Omental fat pad (tissue), 3 donors: ENCODE measurements at regions not wholly inside any gene's neighbourhood (a gene's known extent, or its start where the extent isn't known, plus 50 kb on each side); places are given as distances from the start of the nearest gene placed in this dataset.

Experiments
- ATAC-seq: fragments of 150-250 bp; one replicate; pipeline ENCODE4 v1.9.1; 2016; ENCODE audit warnings: mild to moderate bottlenecking, moderate library complexity; ENCODE audit not compliant: low FRiP score
- DNase-seq: peaks from one replicate; pipeline ENCODE4 v3.0.0-alpha.2; 2019; ENCODE audit warnings: low spot score
- CTCF ChIP-seq, 3 donors: fragments of 450-650 bp; IDR thresholded peaks; one replicate each; pipeline ENCODE4 v1.5.1; 2016 to 2017; ENCODE audit warnings: antibody characterized with exemption in 3 of 3, mild to moderate bottlenecking in 3 of 3, moderate library complexity in 2 of 3

GRCh38 chr2:60051991-60052390, 501.5 kb downstream of the BCL11A start:
- DNase-seq (no peak), ATAC-seq (no peak)
- TF ChIP-seq CTCF (IDR thresholded peaks at IDR 0.05), result no peak

GRCh38 chr2:60047944-60048525, 505.4 kb downstream of the BCL11A start:
- ATAC-seq (no peak), DNase-seq (no peak)
- TF ChIP-seq CTCF (IDR thresholded peaks at IDR 0.05), result no peak

- no peak for ATAC-seq
- TF ChIP-seq CTCF (IDR thresholded peaks at IDR 0.05), result no peak
- DNase-seq, result no peak
Measured at GRCh38 chr2:60047347-60047746, 506.1 kb downstream of the BCL11A start.

- ATAC-seq (no peak), DNase-seq (no peak)
- TF ChIP-seq CTCF (IDR thresholded peaks at IDR 0.05), result no peak
Measured at GRCh38 chr2:60046529-60046928, 506.9 kb downstream of the BCL11A start.

GRCh38 chr2:60045456-60045855, 508.0 kb downstream of the BCL11A start:
- DNase-seq (no peak), ATAC-seq (no peak)
- no peak for TF ChIP-seq CTCF (IDR thresholded peaks at IDR 0.05)

- no peak for TF ChIP-seq CTCF (IDR thresholded peaks at IDR 0.05)
- DNase-seq, result no peak
- no peak for ATAC-seq
Measured at GRCh38 chr2:60044484-60044883, 509.0 kb downstream of the BCL11A start.

- no peak for TF ChIP-seq CTCF (IDR thresholded peaks at IDR 0.05)
- ATAC-seq (no peak), DNase-seq (no peak)
Measured at GRCh38 chr2:60042023-60042422, 511.4 kb downstream of the BCL11A start.
